Neural progenitor cell (in vitro differentiated cells): ENCODE measurements at regions not wholly inside any gene's neighbourhood (a gene's known extent, or its start where the extent isn't known, plus 50 kb on each side); places are given as distances from the start of the nearest gene placed in this dataset.

Experiments used
- EZH2 ChIP-seq: fragments of 200-600 bp; sonication (generic); IDR thresholded peaks from 2 replicates; pipeline ENCODE4 v1.6.1; 2017; ENCODE audit warnings: antibody characterized with exemption, mild to moderate bottlenecking, moderate library complexity
- EZH2phosphoT487 ChIP-seq: fragments of 200-600 bp; sonication (generic); IDR thresholded peaks from 2 replicates; pipeline ENCODE4 v1.6.1; 2017; ENCODE audit warnings: antibody characterized with exemption
- TF ChIP-seq, protein P1 (sequence below): fragments of 200-600 bp; sonication (generic); IDR thresholded peaks from 2 replicates; pipeline ENCODE4 v1.5.1; 2017; ENCODE audit warnings: antibody characterized with exemption, mild to moderate bottlenecking

DNA sequence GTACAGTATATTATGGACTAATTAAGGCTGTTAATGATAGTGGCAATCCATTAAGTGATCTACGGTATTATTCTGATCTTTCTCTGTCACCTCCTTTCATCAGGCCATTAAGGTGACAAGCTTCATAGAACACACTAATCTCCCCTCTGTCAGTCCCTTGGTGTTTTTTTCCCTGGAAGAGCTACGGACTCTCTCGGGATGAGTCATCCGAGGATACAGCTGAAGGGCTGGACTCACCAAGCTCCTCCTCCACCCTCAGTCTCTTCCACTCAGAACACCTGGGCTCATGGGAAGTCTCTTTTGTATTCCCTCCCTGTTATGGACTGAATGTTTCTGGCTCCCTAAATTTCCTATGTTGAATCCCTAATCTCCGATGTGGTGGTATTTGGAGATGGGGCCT is 69.8 kb upstream of the PLXNA4 start:
- TF ChIP-seq, protein P1, sequence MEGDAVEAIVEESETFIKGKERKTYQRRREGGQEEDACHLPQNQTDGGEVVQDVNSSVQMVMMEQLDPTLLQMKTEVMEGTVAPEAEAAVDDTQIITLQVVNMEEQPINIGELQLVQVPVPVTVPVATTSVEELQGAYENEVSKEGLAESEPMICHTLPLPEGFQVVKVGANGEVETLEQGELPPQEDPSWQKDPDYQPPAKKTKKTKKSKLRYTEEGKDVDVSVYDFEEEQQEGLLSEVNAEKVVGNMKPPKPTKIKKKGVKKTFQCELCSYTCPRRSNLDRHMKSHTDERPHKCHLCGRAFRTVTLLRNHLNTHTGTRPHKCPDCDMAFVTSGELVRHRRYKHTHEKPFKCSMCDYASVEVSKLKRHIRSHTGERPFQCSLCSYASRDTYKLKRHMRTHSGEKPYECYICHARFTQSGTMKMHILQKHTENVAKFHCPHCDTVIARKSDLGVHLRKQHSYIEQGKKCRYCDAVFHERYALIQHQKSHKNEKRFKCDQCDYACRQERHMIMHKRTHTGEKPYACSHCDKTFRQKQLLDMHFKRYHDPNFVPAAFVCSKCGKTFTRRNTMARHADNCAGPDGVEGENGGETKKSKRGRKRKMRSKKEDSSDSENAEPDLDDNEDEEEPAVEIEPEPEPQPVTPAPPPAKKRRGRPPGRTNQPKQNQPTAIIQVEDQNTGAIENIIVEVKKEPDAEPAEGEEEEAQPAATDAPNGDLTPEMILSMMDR: no peak
- TF ChIP-seq EZH2phosphoT487 (no peak), EZH2 (no peak)
